ENCODE measurements at regions not wholly inside any gene's neighbourhood (a gene's known extent, or its start where the extent isn't known, plus 50 kb on each side); places are given as distances from the start of the nearest gene placed in this dataset.

GRCh38 chr9:24095246-24095645, 269.2 kb upstream of the ELAVL2 start:
- no peak for TF ChIP-seq ZNF146 (tag by site-specific recombination; IDR thresholded peaks at IDR 0.05)
- no peak for TF ChIP-seq CTCF (tag by site-specific recombination; IDR thresholded peaks at IDR 0.05)
